Activated naive CD4-positive, alpha-beta T cell treated with anti-CD3 and anti-CD28 coated beads, Interleukin-2, amount 10 ng/mL, durations not matched to agents 7 days and 5 days (primary cell): ENCODE measurements at regions not wholly inside any gene's neighbourhood (a gene's known extent, or its start where the extent isn't known, plus 50 kb on each side); places are given as distances from the start of the nearest gene placed in this dataset.
"Not testable (repeated sequence)": the region's sequence is repeated elsewhere in the genome, so short reads cannot be mapped to it uniquely, and the experiment has no call there.

Experiments used
- CTCF ChIA-PET: fragments of 350-600 bp; sonication (Branson Sonifier 250); formaldehyde crosslinking; loops from one replicate; lab custom pipeline; 2021; ENCODE audit warnings: antibody characterized with exemption; lab: Charles Lee
- DNase-seq: peaks from one replicate; pipeline ENCODE4 v3.0.0-alpha.2; 2020
- H3K27ac Mint-ChIP-seq: one replicate; pipeline ENCODE4 v1.8.0; 2021; ENCODE audit warnings: mild to moderate bottlenecking, moderate library complexity, mixed read lengths
- H3K27me3 Mint-ChIP-seq: one replicate; pipeline ENCODE4 v1.8.0; 2021; ENCODE audit warnings: mild to moderate bottlenecking, mixed read lengths
- H3K36me3 Mint-ChIP-seq: one replicate; pipeline ENCODE4 v1.8.0; 2021; ENCODE audit warnings: mixed read lengths
- H3K4me1 Mint-ChIP-seq: one replicate; pipeline ENCODE4 v1.8.0; 2021; ENCODE audit warnings: mixed read lengths
- H3K4me3 Mint-ChIP-seq: one replicate; pipeline ENCODE4 v1.8.0; 2021; ENCODE audit warnings: mild to moderate bottlenecking, moderate library complexity, mixed read lengths
- H3K9me3 Mint-ChIP-seq: one replicate; pipeline ENCODE4 v1.8.0; 2021; ENCODE audit warnings: mixed read lengths

- Mint-ChIP-seq H3K4me3 (no peak overlapping the region), H3K9me3 (peaks cover 4% of the 10 kb centered on the region), H3K4me1 (no peaks in the 10 kb centered on the region), H3K27ac (no peak overlapping the region), H3K36me3 (no peaks in the 10 kb centered on the region), H3K27me3 (no peaks in the 10 kb centered on the region)
- no peak for DNase-seq
- CTCF ChIA-PET, result no interaction called here
Observed at GRCh38 chr18:1294229-1294628, 389.6 kb downstream of the ADCYAP1 start.

DNA sequence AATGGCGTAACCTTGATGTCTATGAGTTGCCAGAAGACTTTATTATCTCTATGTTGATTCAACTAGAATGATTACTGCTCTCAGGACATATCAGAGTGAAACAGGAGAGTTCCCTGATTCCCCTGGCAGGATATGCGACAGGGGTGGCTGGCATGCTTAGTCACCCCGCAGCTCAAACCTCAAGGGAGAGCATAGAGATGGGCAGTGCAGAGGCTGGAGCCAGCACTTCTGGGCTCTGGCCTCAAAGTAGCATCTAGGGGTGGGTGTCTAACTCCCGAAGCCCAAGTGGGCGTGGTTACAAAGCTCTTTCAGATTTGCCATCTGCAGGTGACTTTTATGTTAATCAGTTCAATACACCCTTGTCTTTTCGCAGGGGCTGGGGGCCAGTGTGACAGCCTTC, 391.6 kb downstream of the ADCYAP1 start:
- Mint-ChIP-seq H3K9me3 (peaks cover 7% of the 10 kb centered on the region), H3K27ac (no peak overlapping the region), H3K27me3 (no peaks in the 10 kb centered on the region), H3K4me1 (no peaks in the 10 kb centered on the region), H3K36me3 (no peaks in the 10 kb centered on the region), H3K4me3 (no peak overlapping the region)
- DNase-seq, result no peak
- CTCF ChIA-PET, result no interaction called here

- CTCF ChIA-PET, result no interaction called here
- Mint-ChIP-seq H3K4me1 (no peaks in the 10 kb centered on the region), H3K27me3 (no peaks in the 10 kb centered on the region), H3K27ac (no peak overlapping the region), H3K4me3 (no peak overlapping the region), H3K36me3 (no peaks in the 10 kb centered on the region), H3K9me3 (peaks cover 16% of the 10 kb centered on the region)
- no peak for DNase-seq
Observed at GRCh38 chr18:1302861-1303260, 398.2 kb downstream of the ADCYAP1 start.

- Mint-ChIP-seq H3K27me3 (no peaks in the 10 kb centered on the region), H3K36me3 (no peaks in the 10 kb centered on the region), H3K27ac (no peak overlapping the region), H3K9me3 (peaks cover 15% of the 10 kb centered on the region), H3K4me1 (no peaks in the 10 kb centered on the region), H3K4me3 (no peak overlapping the region)
- DNase-seq, result no peak
- CTCF ChIA-PET, result no interaction called here
Observed at GRCh38 chr18:1304392-1304992, 399.8 kb downstream of the ADCYAP1 start.

DNA sequence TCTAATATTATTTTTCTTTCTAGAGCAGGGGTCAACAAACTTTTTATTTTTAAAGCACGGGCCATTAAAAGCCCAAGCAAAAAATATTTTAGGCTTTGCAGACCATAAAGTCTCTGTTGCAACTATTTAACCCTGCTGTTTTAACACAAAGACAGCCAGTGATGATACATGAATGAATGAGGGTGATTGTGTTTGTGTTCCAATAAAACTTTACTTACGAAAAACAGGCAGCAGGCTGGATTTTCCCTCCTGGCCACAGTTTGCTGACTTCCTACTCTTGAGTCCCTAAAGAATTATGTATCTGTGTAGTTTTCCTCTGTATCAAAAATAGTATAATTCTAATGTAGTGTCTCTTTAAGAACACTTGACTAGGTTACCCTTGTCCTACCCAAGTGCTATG, 402.0 kb downstream of the ADCYAP1 start:
- Mint-ChIP-seq H3K4me1 (no peaks in the 10 kb centered on the region), H3K27me3 (no peaks in the 10 kb centered on the region), H3K4me3 (no peak overlapping the region), H3K9me3 (peaks cover 12% of the 10 kb centered on the region), H3K27ac (no peak overlapping the region), H3K36me3 (no peaks in the 10 kb centered on the region)
- CTCF ChIA-PET, result no interaction called here
- no peak for DNase-seq

GRCh38 chr18:1308686-1309085, 404.0 kb downstream of the ADCYAP1 start:
- H3K27me3 Mint-ChIP-seq, result no peaks in the 10 kb centered on the region
- CTCF ChIA-PET, result no interaction called here
- no peaks in the 10 kb centered on the region for H3K4me1 Mint-ChIP-seq
- H3K27ac Mint-ChIP-seq, result no peak overlapping the region
- DNase-seq, result no peak
- H3K9me3 Mint-ChIP-seq, result peaks cover 12% of the 10 kb centered on the region
- no peak overlapping the region for H3K4me3 Mint-ChIP-seq
- H3K36me3 Mint-ChIP-seq, result no peaks in the 10 kb centered on the region

GRCh38 chr18:1311376-1311775, 406.7 kb downstream of the ADCYAP1 start:
- Mint-ChIP-seq H3K4me3 (no peak overlapping the region), H3K9me3 (peaks cover 5% of the 10 kb centered on the region), H3K27me3 (no peaks in the 10 kb centered on the region), H3K36me3 (no peaks in the 10 kb centered on the region), H3K4me1 (no peaks in the 10 kb centered on the region), H3K27ac (no peak overlapping the region)
- DNase-seq, result no peak
- CTCF ChIA-PET, result no interaction called here

- H3K27me3 Mint-ChIP-seq, H3K36me3 Mint-ChIP-seq, H3K27ac Mint-ChIP-seq, CTCF ChIA-PET, H3K4me1 Mint-ChIP-seq, DNase-seq, H3K4me3 Mint-ChIP-seq: not testable (repeated sequence)
- H3K9me3 Mint-ChIP-seq, result peaks cover 24% of the 10 kb centered on the region
Observed at GRCh38 chr18:1335345-1335744, 430.7 kb downstream of the ADCYAP1 start.

GRCh38 chr18:1350931-1351450, 446.3 kb downstream of the ADCYAP1 start:
- no peak for DNase-seq
- Mint-ChIP-seq H3K36me3 (no peaks in the 10 kb centered on the region), H3K27ac (no peak overlapping the region), H3K4me1 (no peaks in the 10 kb centered on the region), H3K9me3 (peaks cover 1% of the 10 kb centered on the region), H3K4me3 (no peak overlapping the region), H3K27me3 (no peaks in the 10 kb centered on the region)
- CTCF ChIA-PET, result no interaction called here

DNA sequence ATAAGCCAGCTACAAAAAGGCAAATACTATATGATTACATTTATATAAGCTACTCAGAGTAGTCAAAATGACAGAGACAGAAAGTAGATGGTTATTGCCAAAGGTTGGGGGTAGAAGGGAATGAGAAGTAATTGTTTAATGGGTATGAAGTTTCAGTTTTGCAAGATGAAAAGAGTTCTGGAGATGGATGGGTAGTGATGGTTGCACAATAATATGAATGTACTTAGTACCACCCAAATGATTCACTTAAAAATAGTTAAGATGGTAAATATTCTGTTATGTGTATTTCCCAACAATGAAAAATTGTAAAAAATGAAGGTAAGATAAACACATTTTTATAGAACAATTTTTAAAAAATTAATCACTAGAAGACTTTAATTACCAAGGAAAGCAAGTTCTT, 448.4 kb downstream of the ADCYAP1 start:
- no peak for DNase-seq
- Mint-ChIP-seq H3K4me1 (no peaks in the 10 kb centered on the region), H3K36me3 (no peaks in the 10 kb centered on the region), H3K27ac (no peak overlapping the region), H3K27me3 (no peaks in the 10 kb centered on the region), H3K4me3 (no peak overlapping the region), H3K9me3 (peaks cover 1% of the 10 kb centered on the region)
- CTCF ChIA-PET, result no interaction called here

DNA sequence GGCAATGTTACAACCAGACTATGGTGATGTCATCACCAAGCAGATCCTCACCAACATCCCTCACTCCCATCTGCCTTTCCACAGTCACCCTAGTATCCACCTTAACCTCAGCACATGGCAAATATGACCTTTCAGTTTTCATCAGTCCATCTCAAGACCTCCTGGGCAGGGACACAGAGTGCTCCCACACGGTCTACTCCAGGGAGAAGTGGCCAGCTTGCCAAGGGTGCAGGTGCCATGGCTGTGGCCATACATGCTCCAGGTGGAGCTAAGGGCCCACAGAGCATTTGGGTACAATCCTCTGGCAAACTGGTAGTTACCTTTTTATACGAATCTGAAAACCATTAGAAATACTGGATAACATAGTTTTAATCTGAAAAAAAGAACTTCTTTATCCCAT, 453.1 kb downstream of the ADCYAP1 start:
- CTCF ChIA-PET, result no interaction called here
- no peak overlapping the region for H3K27ac Mint-ChIP-seq
- no peaks in the 10 kb centered on the region for H3K9me3 Mint-ChIP-seq
- no peak for DNase-seq
- H3K36me3 Mint-ChIP-seq, result no peaks in the 10 kb centered on the region
- no peaks in the 10 kb centered on the region for H3K4me1 Mint-ChIP-seq
- no peak overlapping the region for H3K4me3 Mint-ChIP-seq
- no peaks in the 10 kb centered on the region for H3K27me3 Mint-ChIP-seq

DNA sequence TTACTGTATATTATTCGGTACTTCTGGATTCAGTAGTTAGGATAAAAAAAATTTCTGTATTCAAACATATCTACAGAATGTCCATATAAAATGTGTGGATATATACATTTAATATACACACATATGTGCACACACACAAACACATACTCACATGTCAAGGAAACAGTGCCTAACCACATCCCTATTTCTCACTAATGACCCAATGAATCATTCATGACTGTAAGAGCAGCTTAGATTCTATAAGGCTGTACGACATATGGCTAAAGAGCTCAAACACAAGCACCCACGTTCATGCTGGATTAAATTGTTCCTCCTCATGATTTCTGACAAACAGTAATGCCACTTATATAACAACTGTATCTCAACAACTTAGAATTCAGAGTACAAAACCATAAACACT, 457.3 kb downstream of the ADCYAP1 start:
- peaks cover 4% of the 10 kb centered on the region for H3K9me3 Mint-ChIP-seq
- CTCF ChIA-PET, result no interaction called here
- no peak overlapping the region for H3K4me3 Mint-ChIP-seq
- H3K36me3 Mint-ChIP-seq, result no peaks in the 10 kb centered on the region
- H3K4me1 Mint-ChIP-seq, result no peaks in the 10 kb centered on the region
- no peaks in the 10 kb centered on the region for H3K27me3 Mint-ChIP-seq
- no peak overlapping the region for H3K27ac Mint-ChIP-seq
- no peak for DNase-seq

DNA sequence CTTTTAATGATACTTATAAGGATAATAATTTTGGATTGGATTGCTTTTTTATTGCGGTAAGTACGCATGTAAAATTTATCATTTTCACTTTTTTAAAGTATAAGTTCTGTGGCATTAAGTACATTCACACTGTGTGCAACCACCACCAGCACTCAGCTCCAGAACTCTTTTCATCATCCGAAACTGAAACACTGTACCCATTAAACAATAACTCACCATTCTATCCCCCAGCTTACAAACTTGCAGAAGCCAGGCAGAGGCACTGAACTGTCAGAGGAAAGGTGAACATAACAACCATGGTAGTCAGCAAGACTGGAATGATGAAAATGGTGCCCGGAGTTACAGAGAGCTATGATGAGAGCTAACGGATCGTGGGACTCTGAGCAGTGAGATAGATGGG, 465.9 kb downstream of the ADCYAP1 start:
- no peaks in the 10 kb centered on the region for H3K27me3 Mint-ChIP-seq
- CTCF ChIA-PET, result no interaction called here
- H3K27ac Mint-ChIP-seq, result no peak overlapping the region
- no peak for DNase-seq
- H3K4me1 Mint-ChIP-seq, result no peaks in the 10 kb centered on the region
- H3K4me3 Mint-ChIP-seq, result no peak overlapping the region
- no peaks in the 10 kb centered on the region for H3K36me3 Mint-ChIP-seq
- peaks cover 1% of the 10 kb centered on the region for H3K9me3 Mint-ChIP-seq

- Mint-ChIP-seq H3K4me3 (no peak overlapping the region), H3K36me3 (no peaks in the 10 kb centered on the region), H3K4me1 (no peaks in the 10 kb centered on the region), H3K27ac (no peak overlapping the region), H3K27me3 (no peaks in the 10 kb centered on the region), H3K9me3 (no peaks in the 10 kb centered on the region)
- no peak for DNase-seq
- CTCF ChIA-PET, result no interaction called here
Observed at GRCh38 chr18:1371724-1372123, 467.1 kb downstream of the ADCYAP1 start.

DNA sequence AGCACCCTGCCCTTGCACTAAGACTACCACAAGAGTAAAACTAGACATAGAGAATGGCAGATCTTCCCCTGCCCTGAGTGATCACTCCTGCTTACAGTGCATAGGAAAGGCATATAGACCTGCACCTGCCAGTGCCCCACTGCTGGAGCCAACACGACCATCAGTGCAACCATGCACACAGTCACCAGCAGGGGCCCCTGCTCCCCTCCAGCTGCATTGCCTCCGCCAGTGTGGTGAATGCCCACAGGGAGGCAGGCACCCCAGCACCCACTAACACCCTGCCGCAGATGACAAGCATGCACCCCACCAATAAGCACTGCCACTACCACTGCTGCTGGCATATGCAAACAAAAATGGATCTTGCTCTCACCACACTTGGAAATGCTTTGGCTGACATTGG, 478.8 kb downstream of the ADCYAP1 start:
- Mint-ChIP-seq H3K27me3 (no peaks in the 10 kb centered on the region), H3K4me1 (no peaks in the 10 kb centered on the region), H3K36me3 (no peaks in the 10 kb centered on the region), H3K9me3 (peaks cover 17% of the 10 kb centered on the region), H3K27ac (no peak overlapping the region), H3K4me3 (no peak overlapping the region)
- DNase-seq, result no peak
- CTCF ChIA-PET, result no interaction called here

DNA sequence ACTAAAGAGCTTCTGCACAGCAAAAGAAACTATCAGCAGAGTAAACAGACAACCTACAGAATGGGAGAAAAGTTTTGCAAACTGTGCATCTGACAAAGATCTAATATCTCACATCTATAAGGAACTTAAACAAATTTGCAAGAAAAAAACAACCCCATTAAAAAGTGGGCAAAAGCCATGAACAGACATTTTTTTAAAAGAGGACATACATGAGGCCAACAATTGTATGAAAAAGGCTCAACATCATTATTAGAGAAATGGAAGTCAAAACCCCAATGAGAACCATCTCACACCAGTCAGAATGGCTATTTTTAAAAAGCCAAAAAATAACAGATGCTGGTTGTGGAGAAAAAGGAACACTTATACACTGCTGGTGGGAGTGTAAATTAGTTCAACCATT, 483.8 kb downstream of the ADCYAP1 start:
- DNase-seq, H3K27ac Mint-ChIP-seq, H3K27me3 Mint-ChIP-seq, CTCF ChIA-PET, H3K4me3 Mint-ChIP-seq, H3K4me1 Mint-ChIP-seq, H3K36me3 Mint-ChIP-seq: not testable (repeated sequence)
- H3K9me3 Mint-ChIP-seq, result peaks cover 13% of the 10 kb centered on the region
